Activated T-cell treated with anti-CD3 and anti-CD28 coated beads, Interleukin-2, amount 50 U/mL, for 72 hours (primary cell): ENCODE measurements at regions not wholly inside any gene's neighbourhood (a gene's known extent, or its start where the extent isn't known, plus 50 kb on each side); places are given as distances from the start of the nearest gene placed in this dataset.
"Not testable (repeated sequence)": the region's sequence is repeated elsewhere in the genome, so short reads cannot be mapped to it uniquely, and the experiment has no call there.

Experiments used
- ATAC-seq, 2 donors: fragments of 150-1000 bp; cut with Tn5 transposase; replicated peaks in 1 of 2; 2 replicates each; pipeline ENCODE4 v1.10.0; 2021; ENCODE audit warnings: moderate library complexity in 2 of 2, mild to moderate bottlenecking in 1 of 2
- DNase-seq, 2 donors: peaks; one replicate each; pipeline ENCODE4 v3.0.0; 2021 to 2022; ENCODE audit warnings: mixed read lengths in 1 of 2
- H3K27ac Mint-ChIP-seq: one replicate; pipeline ENCODE4 v1.8.0; 2022; ENCODE audit warnings: mild to moderate bottlenecking, moderate library complexity, mixed read lengths
- H3K27me3 Mint-ChIP-seq: one replicate; pipeline ENCODE4 v1.8.0; 2022; ENCODE audit warnings: low read depth, mixed read lengths
- H3K36me3 Mint-ChIP-seq, 2 donors: one replicate each; pipeline ENCODE4 v1.8.0; 2022; ENCODE audit warnings: mixed read lengths in 2 of 2, mild to moderate bottlenecking in 1 of 2; ENCODE audit not compliant: insufficient read depth in 2 of 2
- H3K4me1 Mint-ChIP-seq: one replicate; pipeline ENCODE4 v1.8.0; 2022; ENCODE audit warnings: low read depth, mixed read lengths
- H3K4me3 Mint-ChIP-seq, 2 donors: one replicate each; pipeline ENCODE4 v1.8.0; 2022; ENCODE audit warnings: mild to moderate bottlenecking in 2 of 2, mixed read lengths in 2 of 2, moderate library complexity in 2 of 2
- H3K9me3 Mint-ChIP-seq, 2 donors: one replicate each; pipeline ENCODE4 v1.8.0; 2022; ENCODE audit warnings: mixed read lengths in 2 of 2

GRCh38 chr2:39573276-39573675 is 92.4 kb upstream of the TMEM178A start:
- Mint-ChIP-seq H3K27me3 (peaks cover 6% of the 10 kb centered on the region), H3K27ac (no peak overlapping the region), H3K9me3 (peaks cover 0 to 2% of the 10 kb centered on the region in 2 donors), H3K36me3 (peaks cover 0 to 2% of the 10 kb centered on the region in 2 donors), H3K4me3 (no peak overlapping the region), H3K4me1 (no peaks in the 10 kb centered on the region)
- DNase-seq (no peak), ATAC-seq (no peak)

- Mint-ChIP-seq H3K4me1 (no peaks in the 10 kb centered on the region), H3K27me3 (no peaks in the 10 kb centered on the region), H3K27ac (no peak overlapping the region), H3K4me3 (no peak overlapping the region), H3K9me3 (peaks cover 6 to 13% of the 10 kb centered on the region in 2 donors), H3K36me3 (peaks cover 3 to 4% of the 10 kb centered on the region in 2 donors)
- DNase-seq: no peak
- ATAC-seq: no peak
These were observed 83.9 kb upstream of the TMEM178A start for GRCh38 chr2:39581866-39582265.

- peaks cover 3 to 4% of the 10 kb centered on the region in 2 donors for H3K36me3 Mint-ChIP-seq
- DNase-seq (no peak), ATAC-seq (no peak)
- H3K4me3 Mint-ChIP-seq: no peak overlapping the region
- no peak overlapping the region for H3K27ac Mint-ChIP-seq
- peaks cover 6 to 13% of the 10 kb centered on the region in 2 donors for H3K9me3 Mint-ChIP-seq
- H3K4me1 Mint-ChIP-seq: no peaks in the 10 kb centered on the region
- no peaks in the 10 kb centered on the region for H3K27me3 Mint-ChIP-seq
These were observed 82.5 kb upstream of the TMEM178A start for GRCh38 chr2:39583213-39583612.

GRCh38 chr2:39583781-39584180 is 81.9 kb upstream of the TMEM178A start:
- no peak overlapping the region for H3K4me3 Mint-ChIP-seq
- H3K9me3 Mint-ChIP-seq: peaks cover 6 to 11% of the 10 kb centered on the region in 2 donors
- no peak for ATAC-seq
- no peak for DNase-seq
- H3K4me1 Mint-ChIP-seq: no peaks in the 10 kb centered on the region
- H3K36me3 Mint-ChIP-seq: peaks cover 3 to 4% of the 10 kb centered on the region in 2 donors
- no peak overlapping the region for H3K27ac Mint-ChIP-seq
- H3K27me3 Mint-ChIP-seq: no peaks in the 10 kb centered on the region

GRCh38 chr2:39584283-39584965 is 81.3 kb upstream of the TMEM178A start:
- ATAC-seq: no peak
- peaks cover 6 to 8% of the 10 kb centered on the region in 2 donors for H3K9me3 Mint-ChIP-seq
- H3K36me3 Mint-ChIP-seq: peaks cover 3 to 4% of the 10 kb centered on the region in 2 donors
- no peak for DNase-seq
- H3K27me3 Mint-ChIP-seq: no peaks in the 10 kb centered on the region
- H3K4me3 Mint-ChIP-seq: no peak overlapping the region
- H3K27ac Mint-ChIP-seq: no peak overlapping the region
- no peaks in the 10 kb centered on the region for H3K4me1 Mint-ChIP-seq

- H3K4me3 Mint-ChIP-seq, ATAC-seq, H3K27ac Mint-ChIP-seq: not testable (repeated sequence)
These were observed 80.2 kb upstream of the TMEM178A start for GRCh38 chr2:39585531-39585930.

GRCh38 chr2:39587168-39587567 is 78.5 kb upstream of the TMEM178A start:
- no peaks in the 10 kb centered on the region for H3K4me1 Mint-ChIP-seq
- DNase-seq (no peak), ATAC-seq (no peak)

More at GRCh38 chr2:39585531-39585930, 80.2 kb upstream of the TMEM178A start:
- not testable (repeated sequence) for DNase-seq, H3K4me1 Mint-ChIP-seq, H3K36me3 Mint-ChIP-seq, H3K27me3 Mint-ChIP-seq, H3K9me3 Mint-ChIP-seq

GRCh38 chr2:39587641-39588040 is 78.1 kb upstream of the TMEM178A start:
- Mint-ChIP-seq H3K27ac (no peak overlapping the region), H3K4me1 (no peaks in the 10 kb centered on the region), H3K36me3 (no peaks in the 10 kb centered on the region), H3K4me3 (no peak overlapping the region), H3K9me3 (no peaks in the 10 kb centered on the region), H3K27me3 (no peaks in the 10 kb centered on the region)
- DNase-seq (no peak), ATAC-seq (no peak)

More at GRCh38 chr2:39587168-39587567, 78.5 kb upstream of the TMEM178A start:
- no peak overlapping the region for H3K4me3 Mint-ChIP-seq
- H3K36me3 Mint-ChIP-seq: no peaks in the 10 kb centered on the region
- H3K27me3 Mint-ChIP-seq: no peaks in the 10 kb centered on the region
- peak overlapping the region; percentile 69 for H3K27ac Mint-ChIP-seq
- H3K9me3 Mint-ChIP-seq: no peaks in the 10 kb centered on the region

- DNase-seq (peak in 1 of 2 donors; percentile 3), ATAC-seq (peak in 1 of 2 donors; percentile 21)
- Mint-ChIP-seq H3K4me3 (no peak overlapping the region), H3K27ac (no peak overlapping the region), H3K36me3 (no peaks in the 10 kb centered on the region), H3K9me3 (no peaks in the 10 kb centered on the region), H3K27me3 (peaks cover 9% of the 10 kb centered on the region), H3K4me1 (no peaks in the 10 kb centered on the region)
These were observed 72.0 kb upstream of the TMEM178A start for GRCh38 chr2:39593439-39594393.

GRCh38 chr2:39595116-39595515 is 70.6 kb upstream of the TMEM178A start:
- Mint-ChIP-seq H3K27ac (no peak overlapping the region), H3K27me3 (peaks cover 9% of the 10 kb centered on the region), H3K36me3 (no peaks in the 10 kb centered on the region), H3K4me3 (no peak overlapping the region), H3K4me1 (no peaks in the 10 kb centered on the region), H3K9me3 (no peaks in the 10 kb centered on the region)
- ATAC-seq: no peak
- no peak for DNase-seq

GRCh38 chr2:39597314-39597713 is 68.4 kb upstream of the TMEM178A start:
- no peak overlapping the region for H3K4me3 Mint-ChIP-seq
- ATAC-seq (no peak), DNase-seq (no peak)
- H3K27ac Mint-ChIP-seq: no peak overlapping the region
- H3K9me3 Mint-ChIP-seq: no peaks in the 10 kb centered on the region
- H3K36me3 Mint-ChIP-seq: no peaks in the 10 kb centered on the region
- peaks cover 9% of the 10 kb centered on the region for H3K27me3 Mint-ChIP-seq
- H3K4me1 Mint-ChIP-seq: no peaks in the 10 kb centered on the region

- Mint-ChIP-seq H3K27me3 (peaks cover 15% of the 10 kb centered on the region), H3K4me1 (peaks cover 6% of the 10 kb centered on the region), H3K4me3 (no peak overlapping the region), H3K36me3 (no peaks in the 10 kb centered on the region), H3K27ac (no peak overlapping the region), H3K9me3 (no peaks in the 10 kb centered on the region)
- no peak for DNase-seq
- no peak for ATAC-seq
These were observed 63.1 kb upstream of the TMEM178A start for GRCh38 chr2:39602616-39603015.

- H3K27me3 Mint-ChIP-seq: peaks cover 15% of the 10 kb centered on the region
- H3K9me3 Mint-ChIP-seq: no peaks in the 10 kb centered on the region
- no peak overlapping the region for H3K4me3 Mint-ChIP-seq
- no peak overlapping the region for H3K27ac Mint-ChIP-seq
- ATAC-seq: no peak
- peaks cover 6% of the 10 kb centered on the region for H3K4me1 Mint-ChIP-seq
- no peak for DNase-seq
- no peaks in the 10 kb centered on the region for H3K36me3 Mint-ChIP-seq
These were observed 62.3 kb upstream of the TMEM178A start for GRCh38 chr2:39603436-39603835.
